ENCODE measurements at regions not wholly inside any gene's neighbourhood (a gene's known extent, or its start where the extent isn't known, plus 50 kb on each side); places are given as distances from the start of the nearest gene placed in this dataset.

DNA sequence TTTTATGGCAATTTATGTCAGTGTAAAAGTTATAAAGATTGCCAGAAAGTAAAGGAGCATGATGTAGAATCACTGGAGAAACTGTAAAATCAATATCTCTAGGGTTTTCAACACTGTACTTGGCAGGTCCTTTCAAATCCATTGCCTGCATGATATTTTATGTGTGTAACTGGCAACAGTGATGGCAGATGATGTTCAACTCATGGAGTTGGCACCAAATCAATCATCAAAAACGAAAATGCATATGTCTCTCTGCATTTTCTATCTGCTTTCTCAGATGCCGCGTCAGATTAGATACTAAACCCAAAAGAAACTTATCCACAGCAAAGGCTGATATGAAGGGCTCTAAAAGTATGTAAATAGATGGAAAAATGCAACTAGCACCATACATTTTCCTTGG lies 1395.5 kb upstream of the PIK3C3 start:
- no peak for DNase-seq (ENCODE audit: low spot score)

DNA sequence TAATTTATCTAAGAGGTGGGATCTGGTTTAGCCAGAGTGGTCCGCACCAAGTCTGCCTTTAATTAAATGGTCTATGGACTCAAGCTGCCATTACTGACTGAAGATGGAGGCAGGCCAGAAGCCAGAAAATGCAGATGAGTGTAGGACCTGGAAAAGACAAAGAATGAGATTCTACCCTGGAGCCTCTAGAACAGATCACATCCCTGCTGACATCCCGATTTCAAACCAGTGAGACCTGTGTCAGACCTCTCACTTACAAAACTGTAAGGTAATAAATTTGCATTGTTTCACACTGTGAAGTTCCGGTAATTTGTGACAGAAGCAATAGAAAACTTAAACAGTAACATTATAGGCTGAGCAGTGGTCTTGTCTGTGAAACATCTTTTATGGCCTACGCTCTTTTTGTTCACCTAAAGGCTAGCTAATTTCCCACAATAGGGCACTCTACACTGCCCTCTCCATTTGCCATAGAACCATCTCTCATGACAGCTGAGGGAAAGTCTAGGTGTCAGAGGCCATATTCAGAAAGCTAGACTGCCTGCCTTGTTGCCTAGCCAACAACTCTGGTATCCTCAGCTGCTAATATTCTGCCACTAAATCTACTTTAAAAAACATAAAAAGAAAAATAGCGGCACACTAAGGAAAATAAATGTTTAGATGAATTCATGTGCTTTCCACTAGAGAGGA lies 1396.2 kb upstream of the PIK3C3 start:
- DNase-seq (ENCODE audit: low spot score), result no peak

- no peak for DNase-seq (ENCODE audit: low spot score)
Measured at GRCh38 chr18:40555914-40556313, 1399.1 kb upstream of the PIK3C3 start.

GRCh38 chr18:40553029-40553428 lies 1402.0 kb upstream of the PIK3C3 start:
- no peak for DNase-seq (ENCODE audit: low spot score)

DNA sequence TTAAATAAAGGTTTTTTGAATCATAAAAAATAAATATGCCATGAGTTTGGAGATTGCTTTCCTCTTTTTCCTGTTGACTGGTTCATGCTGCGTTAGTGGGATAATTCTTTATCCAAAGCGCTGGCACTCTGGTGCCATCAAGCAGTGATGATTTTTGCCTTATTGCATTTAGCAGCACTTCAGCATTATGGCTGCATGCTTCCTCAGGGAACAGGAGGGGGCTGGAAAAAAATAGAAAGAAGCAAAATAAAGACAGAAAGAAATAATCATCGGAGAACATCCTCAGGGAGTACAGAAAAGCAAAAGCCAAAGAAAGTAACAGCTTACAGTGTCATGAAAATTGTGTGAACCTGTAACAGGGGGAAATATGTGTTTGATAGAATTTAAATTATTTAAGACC lies 1408.2 kb upstream of the PIK3C3 start:
- DNase-seq (ENCODE audit: low spot score), result no peak

DNA sequence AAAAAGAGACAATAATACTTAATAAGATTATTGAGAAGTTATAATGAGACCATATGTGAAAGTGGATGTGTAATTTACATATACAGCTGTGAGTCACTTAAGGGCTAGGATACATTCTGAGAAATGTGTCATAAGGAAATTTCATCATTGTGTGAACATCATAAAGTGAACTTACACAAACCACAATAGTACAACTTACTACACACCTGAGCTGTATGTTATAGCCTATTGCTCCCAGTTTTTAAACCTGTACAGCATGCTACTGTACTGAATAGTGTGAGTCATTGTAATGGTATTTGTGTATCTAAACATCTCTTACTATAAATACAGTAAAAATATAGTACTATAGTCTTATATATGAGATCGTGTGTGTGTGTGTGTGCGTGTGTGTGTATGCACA lies 1420.3 kb upstream of the PIK3C3 start:
- DNase-seq (ENCODE audit: low spot score), result no peak

- DNase-seq (ENCODE audit: low spot score), result no peak
Measured at GRCh38 chr18:40532046-40532445, 1423.0 kb upstream of the PIK3C3 start.

GRCh38 chr18:40531051-40531450 lies 1424.0 kb upstream of the PIK3C3 start:
- DNase-seq (ENCODE audit: low spot score), result no peak

GRCh38 chr18:40529478-40529877 lies 1425.6 kb upstream of the PIK3C3 start:
- DNase-seq (ENCODE audit: low spot score), result no peak

- no peak for DNase-seq (ENCODE audit: low spot score)
Measured at GRCh38 chr18:40524881-40525280, 1430.2 kb upstream of the PIK3C3 start.

DNA sequence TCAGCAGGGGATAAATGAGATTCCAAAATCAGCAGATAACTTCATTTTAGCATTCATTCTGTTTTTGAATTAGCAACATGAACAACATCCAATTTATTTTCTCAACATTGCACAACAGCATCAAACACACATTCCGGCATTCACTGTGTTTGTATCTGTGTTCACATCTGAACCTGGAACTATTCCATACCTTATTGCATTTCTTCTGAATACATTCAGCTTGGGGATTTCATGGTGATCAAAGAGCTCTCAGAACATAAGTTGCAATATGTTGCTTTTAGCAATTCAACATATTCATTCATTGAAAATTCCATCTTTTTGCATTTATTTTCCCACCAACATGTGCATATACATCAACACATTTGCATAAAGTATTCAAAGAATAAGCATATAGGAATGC lies 1431.7 kb upstream of the PIK3C3 start:
- DNase-seq (ENCODE audit: low spot score), result no peak

DNA sequence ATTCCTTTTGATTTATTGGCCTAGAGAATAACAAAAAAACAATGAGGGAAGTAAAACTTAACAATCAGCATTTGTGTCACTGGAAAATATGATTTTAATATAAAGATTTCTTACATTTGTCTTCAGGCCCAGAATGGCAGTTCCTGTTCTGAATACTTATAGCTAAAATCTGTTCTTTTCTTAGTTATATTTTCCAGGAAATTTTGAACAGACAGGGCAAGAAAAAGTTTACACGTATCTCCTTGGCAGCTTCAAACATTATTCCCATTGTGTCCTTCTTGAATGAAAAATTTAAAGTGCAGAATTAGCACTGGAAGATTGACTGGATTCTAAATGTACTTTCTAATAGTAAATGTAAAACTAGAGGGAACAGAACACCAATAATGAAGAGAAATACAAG lies 1454.0 kb upstream of the PIK3C3 start:
- DNase-seq (ENCODE audit: low spot score), result no peak

DNA sequence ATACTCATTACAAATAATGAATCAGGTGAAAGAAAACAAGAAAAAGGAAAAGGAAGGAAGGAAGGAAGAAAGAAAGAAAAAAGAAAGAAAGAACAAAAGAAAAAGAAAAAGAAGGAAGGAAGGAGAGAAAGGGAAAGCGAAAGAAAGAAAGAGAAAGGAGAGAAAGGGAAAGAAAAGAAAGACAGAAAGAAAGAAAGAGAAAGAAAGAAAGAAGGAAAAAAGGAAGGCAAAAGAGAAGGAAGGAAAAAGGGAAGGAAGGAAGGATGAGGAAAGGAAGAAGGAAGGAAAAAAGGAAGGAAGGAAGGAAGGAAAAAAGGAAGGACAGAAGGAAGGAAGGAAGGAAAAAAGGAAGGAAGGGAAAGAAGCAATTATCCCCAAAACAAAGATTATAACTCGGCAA lies 1460.4 kb upstream of the PIK3C3 start:
- no peak for DNase-seq (ENCODE audit: low spot score)

DNA sequence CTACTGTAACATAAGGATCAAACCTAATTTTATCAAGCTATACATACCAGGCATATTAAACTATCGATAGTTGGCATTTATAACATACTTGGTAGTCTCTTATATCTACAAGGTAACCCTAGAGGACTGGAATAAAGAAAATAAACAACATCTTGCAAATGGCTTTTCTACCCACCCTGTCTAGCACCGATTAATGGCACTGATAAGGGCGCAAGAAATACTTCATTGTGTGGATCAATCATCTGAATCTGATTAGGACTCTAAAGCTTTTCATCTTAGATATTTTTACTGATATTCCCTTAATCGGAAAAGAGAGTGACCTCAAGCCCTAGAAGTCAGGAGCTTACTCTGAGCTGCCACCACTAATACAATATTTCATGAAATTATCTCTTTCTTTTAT lies 1461.7 kb upstream of the PIK3C3 start:
- no peak for DNase-seq (ENCODE audit: low spot score)

- DNase-seq (ENCODE audit: low spot score), result no peak
Measured at GRCh38 chr18:40489301-40489700, 1465.7 kb upstream of the PIK3C3 start.

DNA sequence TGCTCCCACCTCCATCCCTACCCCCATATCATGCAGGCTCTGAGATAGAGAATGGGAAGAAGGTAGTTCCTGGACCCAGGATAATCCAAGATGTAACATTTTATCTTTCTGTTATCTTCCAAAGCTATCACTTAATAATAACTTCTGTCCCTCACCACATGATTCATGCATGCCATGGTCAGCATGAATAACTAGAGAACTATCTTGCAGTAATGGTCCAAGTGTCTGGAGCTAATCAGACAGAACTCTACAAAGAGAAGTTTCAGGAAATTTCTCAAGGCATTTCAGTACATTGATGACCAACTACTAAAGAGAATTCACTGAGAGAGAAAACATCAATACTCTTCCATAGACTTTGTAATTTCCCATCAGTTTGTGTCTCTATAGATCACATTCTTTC lies 1469.7 kb upstream of the PIK3C3 start:
- no peak for DNase-seq (ENCODE audit: low spot score)

DNA sequence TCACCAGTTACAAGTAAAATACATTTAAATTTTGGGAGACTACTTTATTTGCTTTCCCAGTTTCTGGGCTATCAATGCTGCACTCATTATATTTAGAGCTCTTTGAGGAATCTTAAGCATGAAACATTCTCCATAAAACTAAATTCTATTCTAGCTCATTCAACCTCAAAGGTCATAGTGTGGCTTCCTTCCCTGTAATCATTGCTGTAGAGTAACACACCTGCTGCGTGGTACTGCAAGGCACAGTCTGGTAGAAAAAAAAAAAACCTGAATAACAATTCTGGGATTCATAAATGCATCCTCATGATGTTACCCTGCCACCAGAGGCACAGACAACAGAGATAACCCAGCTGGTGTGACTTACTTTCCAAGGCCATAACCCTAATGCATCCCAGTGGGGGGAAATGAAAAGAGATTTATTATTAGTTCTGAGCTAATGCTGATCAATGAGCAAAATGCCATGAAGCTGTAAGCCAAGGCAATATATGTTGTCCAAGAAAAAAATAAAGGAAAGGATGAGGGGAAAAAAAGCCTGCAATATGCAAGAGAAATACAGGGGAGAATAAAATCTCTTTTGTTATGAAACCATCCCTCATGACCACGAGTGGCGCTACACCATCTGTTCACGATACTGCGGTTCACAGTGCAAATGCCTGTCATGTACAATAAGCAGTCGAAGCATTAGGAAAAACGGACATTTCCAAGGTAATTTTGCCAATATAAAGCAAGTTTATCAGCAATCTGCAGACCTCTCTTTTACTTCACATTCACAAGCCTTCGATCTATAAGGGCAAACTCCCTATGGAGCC lies 1481.6 kb upstream of the PIK3C3 start:
- DNase-seq (ENCODE audit: low spot score), result no peak

- no peak for DNase-seq (ENCODE audit: low spot score)
Measured at GRCh38 chr18:40470723-40471122, 1484.3 kb upstream of the PIK3C3 start.

DNA sequence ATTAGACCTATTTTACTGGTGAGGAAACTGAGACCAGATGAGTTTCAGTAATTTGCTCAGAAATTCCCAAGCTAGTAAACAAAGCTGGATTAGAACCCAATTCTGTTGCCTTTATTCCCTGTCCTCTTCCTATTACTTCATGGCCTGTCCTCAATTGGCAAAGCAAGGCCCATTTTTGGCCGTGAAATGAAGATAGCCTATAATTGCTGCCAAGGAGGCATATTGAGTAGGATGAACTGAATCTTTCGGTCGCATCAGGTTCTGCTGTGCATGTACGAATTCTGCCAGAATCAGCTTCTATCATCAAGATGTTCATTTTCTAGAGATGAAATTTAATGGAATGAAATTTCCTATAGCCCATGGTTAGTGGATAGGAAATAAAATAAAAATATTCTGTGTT lies 1485.2 kb upstream of the PIK3C3 start:
- DNase-seq (ENCODE audit: low spot score), result no peak

- DNase-seq (ENCODE audit: low spot score), result no peak
Measured at GRCh38 chr18:40469316-40469715, 1485.7 kb upstream of the PIK3C3 start.

GRCh38 chr18:40464032-40464431 lies 1491.0 kb upstream of the PIK3C3 start:
- no peak for DNase-seq (ENCODE audit: low spot score)

- no peak for DNase-seq (ENCODE audit: low spot score)
Measured at GRCh38 chr18:40453903-40454302, 1501.1 kb upstream of the PIK3C3 start.

DNA sequence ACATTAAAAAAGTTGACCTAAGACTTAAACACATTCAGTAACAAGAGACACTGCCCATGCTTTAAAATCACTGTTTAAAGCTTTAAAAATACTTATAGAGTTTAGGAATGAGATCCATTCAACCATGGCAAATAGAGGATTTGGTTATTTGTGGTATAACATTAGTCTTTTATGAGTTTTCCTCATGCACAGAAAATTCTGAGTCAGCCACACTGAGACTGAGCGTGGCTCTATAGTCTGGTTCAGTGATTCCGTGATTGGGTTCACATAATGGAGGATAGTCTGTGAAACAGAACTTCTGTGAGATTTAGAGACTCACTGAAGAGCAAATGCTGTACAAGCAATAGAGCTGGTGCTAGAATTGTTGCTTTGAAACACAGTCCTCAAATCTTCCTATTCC lies 1502.4 kb upstream of the PIK3C3 start:
- no peak for DNase-seq (ENCODE audit: low spot score)

GRCh38 chr18:40450751-40451150 lies 1504.3 kb upstream of the PIK3C3 start:
- no peak for DNase-seq (ENCODE audit: low spot score)
